ENCODE measurements at regions not wholly inside any gene's neighbourhood (a gene's known extent, or its start where the extent isn't known, plus 50 kb on each side); places are given as distances from the start of the nearest gene placed in this dataset.

DNA sequence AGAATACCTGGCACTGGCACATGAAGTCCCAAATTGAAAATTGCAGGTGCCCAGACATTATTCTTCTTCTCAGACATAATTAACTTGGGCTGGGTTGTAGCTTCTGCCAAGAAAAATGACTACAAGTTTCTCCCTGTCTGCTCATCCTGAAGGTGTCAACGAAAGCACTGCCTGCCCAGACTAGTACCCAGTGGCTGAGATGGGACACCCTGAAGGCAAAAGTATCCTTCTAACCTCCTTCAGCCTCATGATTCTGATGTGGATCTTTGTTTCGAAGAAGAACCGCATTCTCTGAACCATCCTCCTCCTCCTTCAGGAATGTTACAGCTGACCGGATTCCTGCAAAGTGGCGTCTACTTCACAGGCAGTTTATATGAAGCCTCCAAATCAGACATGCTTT, 161.1 kb upstream of the FST start:
- Histone ChIP-seq H3K9ac (ENCODE audit: low read depth, low read length) (no peak overlapping the region), H3K9me3 (ENCODE audit: control insufficient read depth, insufficient read depth, low read length) (peaks cover 4% of the 10 kb centered on the region), H3K36me3 (ENCODE audit: insufficient read depth, low read length) (no peaks in the 10 kb centered on the region), H3K4me1 (ENCODE audit: insufficient read depth, low read length) (no peaks in the 10 kb centered on the region)

GRCh38 chr5:53321073-53321472, 159.4 kb upstream of the FST start:
- Histone ChIP-seq H3K36me3 (ENCODE audit: insufficient read depth, low read length) (no peaks in the 10 kb centered on the region), H3K9me3 (ENCODE audit: control insufficient read depth, insufficient read depth, low read length) (peaks cover under 1% of the 10 kb centered on the region; the same call in 1 of the 2 replicates), H3K9ac (ENCODE audit: low read depth, low read length) (no peak overlapping the region), H3K4me1 (ENCODE audit: insufficient read depth, low read length) (no peaks in the 10 kb centered on the region)

DNA sequence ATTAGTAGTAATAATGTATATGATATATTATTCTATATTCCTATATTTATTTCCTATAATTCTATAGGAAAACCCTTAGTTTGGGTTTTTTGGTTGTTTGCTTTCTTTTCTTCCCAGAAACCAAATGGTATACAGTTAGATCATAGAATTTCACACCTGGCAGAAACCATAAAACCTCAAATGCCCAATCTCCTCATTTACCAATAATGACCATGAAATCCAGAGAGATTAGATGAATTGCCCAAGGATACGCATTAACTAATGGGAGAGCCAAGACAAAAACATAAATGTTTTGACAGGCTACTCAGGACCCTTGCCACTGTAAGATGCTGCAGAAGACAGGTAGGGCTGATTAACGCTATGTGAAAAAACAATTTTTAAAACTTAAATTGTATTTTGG, 158.7 kb upstream of the FST start:
- H3K9me3 ChIP-seq (ENCODE audit: control insufficient read depth, insufficient read depth, low read length): no peaks in the 10 kb centered on the region
- H3K36me3 ChIP-seq (ENCODE audit: insufficient read depth, low read length): no peaks in the 10 kb centered on the region
- no peaks in the 10 kb centered on the region for H3K4me1 ChIP-seq (ENCODE audit: insufficient read depth, low read length)
- H3K9ac ChIP-seq (ENCODE audit: low read depth, low read length): no peak overlapping the region

DNA sequence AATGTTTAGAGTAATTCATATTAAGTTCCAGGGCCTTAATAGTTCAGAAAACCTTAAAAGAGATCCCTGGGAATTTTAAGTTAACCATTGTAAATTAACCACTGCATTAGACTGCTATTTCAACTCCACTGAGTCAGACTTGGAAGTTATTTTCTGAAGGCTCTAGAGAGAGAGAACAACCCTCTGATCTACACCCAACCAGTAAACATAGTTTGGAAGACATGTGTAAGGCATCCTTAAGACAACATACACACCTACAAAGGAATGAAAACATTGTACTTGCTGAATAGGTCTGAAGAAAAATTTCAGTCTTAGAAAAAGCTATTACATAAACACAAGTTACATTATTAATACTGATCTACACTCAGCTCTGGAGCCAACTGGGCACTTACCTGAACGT, 158.2 kb upstream of the FST start:
- H3K9me3 ChIP-seq (ENCODE audit: control insufficient read depth, insufficient read depth, low read length): no peaks in the 10 kb centered on the region
- H3K4me1 ChIP-seq (ENCODE audit: insufficient read depth, low read length): no peaks in the 10 kb centered on the region
- H3K36me3 ChIP-seq (ENCODE audit: insufficient read depth, low read length): no peaks in the 10 kb centered on the region
- H3K9ac ChIP-seq (ENCODE audit: low read depth, low read length): no peak overlapping the region

DNA sequence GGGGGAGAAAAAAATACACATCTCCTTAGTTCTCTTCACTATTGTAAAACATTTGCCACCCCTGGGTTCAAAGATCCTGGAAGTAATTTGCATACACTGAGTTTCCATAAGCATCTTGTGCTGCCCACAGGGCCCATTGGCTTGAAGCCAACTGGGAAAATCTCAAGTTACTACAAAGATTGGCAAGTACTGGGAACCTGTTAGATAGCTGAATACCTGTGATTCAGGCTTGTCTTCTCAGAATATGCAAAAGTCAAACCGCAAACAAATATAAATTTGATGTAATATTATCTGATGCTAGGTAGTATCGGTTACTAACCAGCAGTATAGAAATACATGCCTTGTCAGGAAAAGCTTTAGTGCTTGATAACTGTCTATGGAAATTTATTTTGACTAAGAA, 156.9 kb upstream of the FST start:
- no peaks in the 10 kb centered on the region for H3K9me3 ChIP-seq (ENCODE audit: control insufficient read depth, insufficient read depth, low read length)
- H3K9ac ChIP-seq (ENCODE audit: low read depth, low read length): no peak overlapping the region

GRCh38 chr5:53323943-53324642, 156.3 kb upstream of the FST start:
- Histone ChIP-seq H3K4me1 (ENCODE audit: insufficient read depth, low read length) (no peaks in the 10 kb centered on the region), H3K9me3 (ENCODE audit: control insufficient read depth, insufficient read depth, low read length) (no peaks in the 10 kb centered on the region), H3K36me3 (ENCODE audit: insufficient read depth, low read length) (no peaks in the 10 kb centered on the region), H3K9ac (ENCODE audit: low read depth, low read length) (no peak overlapping the region)

More for the DNA sequence above, 156.9 kb upstream of the FST start:
- Histone ChIP-seq H3K4me1 (ENCODE audit: insufficient read depth, low read length) (no peaks in the 10 kb centered on the region), H3K36me3 (ENCODE audit: insufficient read depth, low read length) (no peaks in the 10 kb centered on the region)

DNA sequence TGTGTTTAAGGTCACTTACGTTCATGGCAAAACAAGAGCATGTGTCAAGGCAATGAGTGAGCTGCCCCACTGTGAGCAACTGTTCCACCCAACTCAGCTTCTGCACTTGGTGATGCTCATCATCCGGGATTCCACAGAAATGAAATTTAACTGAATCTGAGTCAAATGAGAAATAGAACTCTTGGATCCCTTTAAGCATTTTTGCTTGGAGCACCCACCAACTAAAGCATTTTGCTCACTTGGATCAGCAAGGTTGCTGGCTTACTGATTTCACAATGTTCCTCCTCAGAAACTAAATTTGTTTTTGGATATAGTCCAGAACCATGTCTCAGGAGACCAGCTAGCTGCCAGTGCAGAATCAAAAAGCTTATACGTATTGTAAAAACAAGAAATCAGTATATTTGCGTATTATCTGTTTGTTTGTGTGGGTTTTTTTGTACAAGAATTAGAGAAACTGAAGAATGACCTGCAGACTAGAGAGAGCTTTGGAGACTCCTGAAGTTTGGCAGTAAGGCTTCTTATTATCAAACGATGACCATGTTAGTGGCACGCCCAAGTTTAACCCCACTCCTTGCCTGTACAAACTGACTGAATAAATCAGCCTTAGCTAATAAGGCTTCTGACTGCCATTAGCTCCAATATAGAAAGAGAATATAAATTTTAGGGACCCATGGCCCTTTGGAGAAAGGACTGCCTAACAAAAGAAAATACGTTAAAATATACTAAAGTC, 153.8 kb upstream of the FST start:
- H3K4me1 ChIP-seq (ENCODE audit: insufficient read depth, low read length): no peaks in the 10 kb centered on the region
- no peak overlapping the region for H3K9ac ChIP-seq (ENCODE audit: low read depth, low read length)
- no peaks in the 10 kb centered on the region for H3K36me3 ChIP-seq (ENCODE audit: insufficient read depth, low read length)
- no peaks in the 10 kb centered on the region for H3K9me3 ChIP-seq (ENCODE audit: control insufficient read depth, insufficient read depth, low read length)

DNA sequence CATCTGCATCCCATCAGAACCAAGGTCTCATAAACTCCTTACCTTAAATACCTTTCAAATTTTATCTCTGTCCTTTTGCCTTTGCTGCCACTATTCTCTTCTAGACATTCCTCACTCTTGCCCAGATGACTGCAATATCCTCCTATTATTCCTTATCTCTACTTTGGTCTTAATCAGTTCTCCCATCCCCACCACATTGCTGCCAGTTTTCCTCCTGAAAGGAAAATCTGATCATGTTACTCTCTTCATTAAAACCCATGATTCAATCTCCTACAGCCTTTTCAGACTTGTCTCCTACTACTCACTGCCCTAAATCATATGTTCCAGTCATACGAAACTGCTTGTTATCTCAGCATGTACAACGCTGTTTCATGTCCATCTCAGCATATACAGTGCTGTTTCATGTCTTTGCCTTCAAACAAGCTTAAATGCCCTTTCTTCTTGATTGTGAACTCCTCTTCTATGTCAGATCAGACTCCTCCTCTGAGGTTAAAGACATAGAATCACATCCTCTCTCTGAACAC, 152.6 kb upstream of the FST start:
- Histone ChIP-seq H3K9me3 (ENCODE audit: control insufficient read depth, insufficient read depth, low read length) (no peaks in the 10 kb centered on the region), H3K4me1 (ENCODE audit: insufficient read depth, low read length) (no peaks in the 10 kb centered on the region), H3K36me3 (ENCODE audit: insufficient read depth, low read length) (no peaks in the 10 kb centered on the region)

GRCh38 chr5:53330491-53330890, 149.9 kb upstream of the FST start:
- Histone ChIP-seq H3K4me1 (ENCODE audit: insufficient read depth, low read length) (no peaks in the 10 kb centered on the region), H3K36me3 (ENCODE audit: insufficient read depth, low read length) (no peaks in the 10 kb centered on the region), H3K9me3 (ENCODE audit: control insufficient read depth, insufficient read depth, low read length) (no peaks in the 10 kb centered on the region), H3K9ac (ENCODE audit: low read depth, low read length) (no peak overlapping the region)

More for the DNA sequence above, 152.6 kb upstream of the FST start:
- no peak overlapping the region for H3K9ac ChIP-seq (ENCODE audit: low read depth, low read length)

DNA sequence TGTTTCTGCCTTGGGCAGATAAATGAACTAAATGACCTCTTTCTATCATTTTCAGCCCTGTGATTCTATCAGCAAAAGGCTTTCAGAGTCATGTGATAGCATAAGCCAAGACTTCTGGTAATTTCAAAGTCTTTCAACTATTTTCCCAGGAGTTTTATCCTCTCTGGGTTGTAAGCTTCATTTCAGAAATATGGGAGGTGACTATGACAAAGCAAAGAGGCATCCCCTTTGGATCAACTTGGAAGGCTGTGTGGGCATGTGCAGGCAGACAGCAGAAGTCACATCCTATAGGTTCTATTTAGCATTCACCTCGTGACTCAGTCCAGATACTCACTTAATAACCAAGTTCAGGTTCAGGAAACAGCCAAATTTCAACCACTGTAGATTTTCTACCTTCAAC, 149.0 kb upstream of the FST start:
- Histone ChIP-seq H3K9ac (ENCODE audit: low read depth, low read length) (no peak overlapping the region), H3K4me1 (ENCODE audit: insufficient read depth, low read length) (no peaks in the 10 kb centered on the region), H3K36me3 (ENCODE audit: insufficient read depth, low read length) (no peaks in the 10 kb centered on the region), H3K9me3 (ENCODE audit: control insufficient read depth, insufficient read depth, low read length) (no peaks in the 10 kb centered on the region)

DNA sequence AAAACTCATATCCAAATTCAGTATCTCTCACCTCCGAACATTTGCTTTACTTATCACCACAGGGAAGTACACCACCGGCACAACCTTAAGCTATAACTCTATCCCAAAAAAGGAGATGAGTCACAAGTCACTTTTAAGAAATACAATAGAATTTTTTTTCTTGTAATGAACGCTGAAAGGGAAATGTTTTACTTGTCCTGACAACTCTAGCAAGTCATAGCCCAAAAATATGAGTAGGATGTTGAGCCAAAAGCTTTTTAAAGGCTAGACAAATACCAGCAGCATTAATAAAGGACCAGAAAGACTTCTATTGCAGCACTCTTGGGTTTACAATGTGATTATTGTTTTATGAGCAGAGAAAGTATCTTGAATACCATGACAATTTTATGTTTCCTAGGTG, 147.3 kb upstream of the FST start:
- Histone ChIP-seq H3K4me1 (ENCODE audit: insufficient read depth, low read length) (no peaks in the 10 kb centered on the region), H3K9ac (ENCODE audit: low read depth, low read length) (no peak overlapping the region), H3K36me3 (ENCODE audit: insufficient read depth, low read length) (no peaks in the 10 kb centered on the region), H3K9me3 (ENCODE audit: control insufficient read depth, insufficient read depth, low read length) (no peaks in the 10 kb centered on the region)

DNA sequence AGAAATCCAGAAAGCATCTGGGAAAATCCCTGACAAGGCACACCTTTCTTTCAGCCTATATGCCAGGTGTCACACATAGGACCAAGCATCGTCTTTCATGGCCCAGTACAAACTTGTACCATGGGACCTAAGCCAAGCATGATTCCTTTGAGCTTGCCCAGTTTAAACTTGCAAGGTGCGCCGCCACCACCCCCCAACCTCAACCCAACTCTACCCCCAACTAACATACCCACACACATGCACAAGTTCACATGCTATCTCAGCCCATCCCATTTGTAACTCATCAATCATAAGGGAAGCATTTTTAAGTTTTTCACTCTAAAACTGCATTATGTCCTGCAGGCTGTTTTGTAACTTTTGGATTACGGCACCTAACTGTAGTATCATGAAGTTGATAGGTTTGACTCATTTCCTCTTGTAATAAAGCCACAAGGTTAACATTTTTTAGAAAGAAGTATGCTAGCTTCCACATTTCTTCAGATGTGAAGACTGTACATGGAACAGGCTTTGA, 145.9 kb upstream of the FST start:
- H3K9me3 ChIP-seq (ENCODE audit: control insufficient read depth, insufficient read depth, low read length): no peaks in the 10 kb centered on the region
- H3K9ac ChIP-seq (ENCODE audit: low read depth, low read length): no peak overlapping the region
- H3K36me3 ChIP-seq (ENCODE audit: insufficient read depth, low read length): no peaks in the 10 kb centered on the region
- H3K4me1 ChIP-seq (ENCODE audit: insufficient read depth, low read length): no peaks in the 10 kb centered on the region

GRCh38 chr5:53335115-53335514, 145.3 kb upstream of the FST start:
- no peaks in the 10 kb centered on the region for H3K9me3 ChIP-seq (ENCODE audit: control insufficient read depth, insufficient read depth, low read length)
- H3K4me1 ChIP-seq (ENCODE audit: insufficient read depth, low read length): no peaks in the 10 kb centered on the region
- no peak overlapping the region for H3K9ac ChIP-seq (ENCODE audit: low read depth, low read length)
- no peaks in the 10 kb centered on the region for H3K36me3 ChIP-seq (ENCODE audit: insufficient read depth, low read length)

DNA sequence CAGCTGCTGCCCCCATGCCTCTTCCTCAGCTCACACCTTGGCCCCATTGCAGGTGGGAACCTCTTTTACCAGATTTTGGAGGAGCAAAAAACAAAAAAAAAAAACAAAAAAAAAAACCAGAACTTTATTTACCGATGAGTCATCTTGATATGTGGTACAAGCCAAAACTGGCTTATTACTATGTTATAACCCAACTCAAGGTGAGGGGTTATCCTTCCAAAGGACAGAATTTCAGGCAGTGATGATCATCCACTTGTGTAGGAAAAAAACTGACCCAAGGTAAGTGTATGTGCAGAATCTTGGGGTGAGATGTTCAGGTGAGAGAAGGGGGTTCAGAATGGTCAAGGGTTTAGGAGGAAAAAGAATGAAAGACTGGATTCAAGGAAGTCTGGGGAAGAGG, 142.6 kb upstream of the FST start:
- Histone ChIP-seq H3K4me1 (ENCODE audit: insufficient read depth, low read length) (no peaks in the 10 kb centered on the region), H3K36me3 (ENCODE audit: insufficient read depth, low read length) (no peaks in the 10 kb centered on the region), H3K9me3 (ENCODE audit: control insufficient read depth, insufficient read depth, low read length) (no peaks in the 10 kb centered on the region), H3K9ac (ENCODE audit: low read depth, low read length) (no peak overlapping the region)

- H3K4me1 ChIP-seq (ENCODE audit: insufficient read depth, low read length): no peaks in the 10 kb centered on the region
- H3K36me3 ChIP-seq (ENCODE audit: insufficient read depth, low read length): no peaks in the 10 kb centered on the region
- no peaks in the 10 kb centered on the region for H3K9me3 ChIP-seq (ENCODE audit: control insufficient read depth, insufficient read depth, low read length)
- no peak overlapping the region for H3K9ac ChIP-seq (ENCODE audit: low read depth, low read length)
These were observed 141.5 kb upstream of the FST start for GRCh38 chr5:53338971-53339370.

Data from ES-I3 (cell line).